ENCODE measurements at regions not wholly inside any gene's neighbourhood (a gene's known extent, or its start where the extent isn't known, plus 50 kb on each side); places are given as distances from the start of the nearest gene placed in this dataset.

GRCh38 chr6:45818655-45819054 is 197.0 kb downstream of the CLIC5 start:
- H3K4me3 ChIP-seq (ENCODE audit: low read depth, low read length): no peak overlapping the region
- H3K27me3 ChIP-seq (ENCODE audit: control insufficient read depth, insufficient read depth, low read length): no peaks in the 10 kb centered on the region
- H3K36me3 ChIP-seq (ENCODE audit: control insufficient read depth, insufficient read depth, low read length): no peaks in the 10 kb centered on the region
- DNase-seq (ENCODE audit: low read depth): no peak
- TF ChIP-seq CTCF (IDR thresholded peaks at IDR 0.05; ENCODE audit: insufficient read depth, low read length, poor library complexity, severe bottlenecking): no peak

- Histone ChIP-seq H3K4me3 (ENCODE audit: low read depth, low read length) (no peak overlapping the region), H3K27me3 (ENCODE audit: control insufficient read depth, insufficient read depth, low read length) (no peaks in the 10 kb centered on the region), H3K36me3 (ENCODE audit: control insufficient read depth, insufficient read depth, low read length) (no peaks in the 10 kb centered on the region)
- DNase-seq (ENCODE audit: low read depth): no peak
- TF ChIP-seq CTCF (IDR thresholded peaks at IDR 0.05; ENCODE audit: insufficient read depth, low read length, poor library complexity, severe bottlenecking): no peak
Measured at GRCh38 chr6:45816674-45817297, 198.9 kb downstream of the CLIC5 start.

- Histone ChIP-seq H3K36me3 (ENCODE audit: control insufficient read depth, insufficient read depth, low read length) (no peaks in the 10 kb centered on the region), H3K4me3 (ENCODE audit: low read depth, low read length) (no peak overlapping the region), H3K27me3 (ENCODE audit: control insufficient read depth, insufficient read depth, low read length) (no peaks in the 10 kb centered on the region)
- DNase-seq (ENCODE audit: low read depth): no peak
- TF ChIP-seq CTCF (IDR thresholded peaks at IDR 0.05; ENCODE audit: insufficient read depth, low read length, poor library complexity, severe bottlenecking): no peak
Measured at GRCh38 chr6:45815466-45816125, 200.1 kb downstream of the CLIC5 start.

- TF ChIP-seq CTCF (IDR thresholded peaks at IDR 0.05; ENCODE audit: insufficient read depth, low read length, poor library complexity, severe bottlenecking): no peak
- H3K4me3 ChIP-seq (ENCODE audit: low read depth, low read length): no peak overlapping the region
- no peak for DNase-seq (ENCODE audit: low read depth)
- no peaks in the 10 kb centered on the region for H3K36me3 ChIP-seq (ENCODE audit: control insufficient read depth, insufficient read depth, low read length)
- H3K27me3 ChIP-seq (ENCODE audit: control insufficient read depth, insufficient read depth, low read length): no peaks in the 10 kb centered on the region
Measured at GRCh38 chr6:45814772-45815171, 200.9 kb downstream of the CLIC5 start.

GRCh38 chr6:45813943-45814342 is 201.7 kb downstream of the CLIC5 start:
- no peak for DNase-seq (ENCODE audit: low read depth)
- H3K36me3 ChIP-seq (ENCODE audit: control insufficient read depth, insufficient read depth, low read length): no peaks in the 10 kb centered on the region
- TF ChIP-seq CTCF (IDR thresholded peaks at IDR 0.05; ENCODE audit: insufficient read depth, low read length, poor library complexity, severe bottlenecking): no peak
- no peak overlapping the region for H3K4me3 ChIP-seq (ENCODE audit: low read depth, low read length)
- H3K27me3 ChIP-seq (ENCODE audit: control insufficient read depth, insufficient read depth, low read length): no peaks in the 10 kb centered on the region

GRCh38 chr6:45812922-45813321 is 202.7 kb downstream of the CLIC5 start:
- DNase-seq (ENCODE audit: low read depth): no peak
- Histone ChIP-seq H3K36me3 (ENCODE audit: control insufficient read depth, insufficient read depth, low read length) (no peaks in the 10 kb centered on the region), H3K4me3 (ENCODE audit: low read depth, low read length) (no peak overlapping the region), H3K27me3 (ENCODE audit: control insufficient read depth, insufficient read depth, low read length) (no peaks in the 10 kb centered on the region)
- no peak for TF ChIP-seq CTCF (IDR thresholded peaks at IDR 0.05; ENCODE audit: insufficient read depth, low read length, poor library complexity, severe bottlenecking)
